Gastroesophageal sphincter (tissue), 3 donors: ENCODE measurements at regions not wholly inside any gene's neighbourhood (a gene's known extent, or its start where the extent isn't known, plus 50 kb on each side); places are given as distances from the start of the nearest gene placed in this dataset.

Source experiments
- CTCF ChIP-seq, 4 experiments: fragments of 200-600 bp in 2 of 4; fragments of 450-650 bp in 2 of 4; sonication (generic) in 1 of 4; IDR thresholded peaks; one replicate each; pipeline ENCODE4 v1.5.1; 2017 to 2019; ENCODE audit warnings: antibody characterized with exemption in 4 of 4, mild to moderate bottlenecking in 2 of 4, moderate library complexity in 2 of 4
- POLR2A ChIP-seq, 2 donors: fragments of 450-650 bp; IDR thresholded peaks; one replicate each; pipeline ENCODE4 v1.6.1; 2017; ENCODE audit warnings: antibody characterized with exemption in 2 of 2, mild to moderate bottlenecking in 2 of 2, moderate library complexity in 1 of 2
- POLR2AphosphoS5 ChIP-seq: sonication (generic); formaldehyde crosslinking; IDR thresholded peaks from one replicate; pipeline ENCODE4 v1.6.1; 2017; ENCODE audit warnings: antibody characterized with exemption

GRCh38 chr10:4567637-4568036 is 258.4 kb upstream of the AKR1E2 start:
- TF ChIP-seq CTCF (IDR thresholded peaks at IDR 0.05) (no peak), POLR2A (IDR thresholded peaks at IDR 0.05) (no peak), POLR2AphosphoS5 (no peak)
